ENCODE measurements at regions not wholly inside any gene's neighbourhood (a gene's known extent, or its start where the extent isn't known, plus 50 kb on each side); places are given as distances from the start of the nearest gene placed in this dataset.
"Not testable (repeated sequence)": the region's sequence is repeated elsewhere in the genome, so short reads cannot be mapped to it uniquely, and the experiment has no call there.

DNA sequence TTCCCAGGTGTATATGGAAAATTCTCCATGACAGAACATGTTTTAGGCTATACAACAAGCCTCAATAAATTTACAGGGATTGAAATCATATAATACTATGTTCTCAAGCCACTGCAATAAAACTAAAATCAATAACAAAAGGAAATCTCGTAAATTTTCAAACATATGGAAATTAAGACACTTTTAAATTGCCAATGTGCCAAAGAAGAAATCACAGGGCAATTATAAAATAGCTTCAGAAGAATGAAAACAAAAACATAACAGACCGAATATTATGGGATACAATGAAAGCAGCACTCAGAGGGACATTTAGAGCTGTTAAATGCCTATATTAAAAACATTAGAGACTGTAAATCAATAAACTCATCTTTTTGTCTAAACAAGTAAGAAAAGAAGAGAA is 555.7 kb upstream of the B3GAT1 start:
- Histone ChIP-seq H3K27me3 (peaks cover 0 to 16% (median 0%) of the 10 kb centered on the region in 9 donors), H3K27ac (no peak overlapping the region), H3K36me3 (no peaks in the 10 kb centered on the region), H3K9me3 (no peaks in the 10 kb centered on the region), H3K4me1 (no peaks in the 10 kb centered on the region), H3K4me3 (no peak overlapping the region)
- intact Hi-C loops (cut with DNase I) = no loop called here
- TF ChIP-seq, protein P1, sequence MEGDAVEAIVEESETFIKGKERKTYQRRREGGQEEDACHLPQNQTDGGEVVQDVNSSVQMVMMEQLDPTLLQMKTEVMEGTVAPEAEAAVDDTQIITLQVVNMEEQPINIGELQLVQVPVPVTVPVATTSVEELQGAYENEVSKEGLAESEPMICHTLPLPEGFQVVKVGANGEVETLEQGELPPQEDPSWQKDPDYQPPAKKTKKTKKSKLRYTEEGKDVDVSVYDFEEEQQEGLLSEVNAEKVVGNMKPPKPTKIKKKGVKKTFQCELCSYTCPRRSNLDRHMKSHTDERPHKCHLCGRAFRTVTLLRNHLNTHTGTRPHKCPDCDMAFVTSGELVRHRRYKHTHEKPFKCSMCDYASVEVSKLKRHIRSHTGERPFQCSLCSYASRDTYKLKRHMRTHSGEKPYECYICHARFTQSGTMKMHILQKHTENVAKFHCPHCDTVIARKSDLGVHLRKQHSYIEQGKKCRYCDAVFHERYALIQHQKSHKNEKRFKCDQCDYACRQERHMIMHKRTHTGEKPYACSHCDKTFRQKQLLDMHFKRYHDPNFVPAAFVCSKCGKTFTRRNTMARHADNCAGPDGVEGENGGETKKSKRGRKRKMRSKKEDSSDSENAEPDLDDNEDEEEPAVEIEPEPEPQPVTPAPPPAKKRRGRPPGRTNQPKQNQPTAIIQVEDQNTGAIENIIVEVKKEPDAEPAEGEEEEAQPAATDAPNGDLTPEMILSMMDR (IDR thresholded peaks at IDR 0.05) = no peak
- no peak for TF ChIP-seq POLR2A (IDR thresholded peaks at IDR 0.05)
- 70 to 78% (median 73%) methylated on average over 2 of the region's 2 CpGs for WGBS, 4 donors
- ATAC-seq (no peak), DNase-seq (no peak)

DNA sequence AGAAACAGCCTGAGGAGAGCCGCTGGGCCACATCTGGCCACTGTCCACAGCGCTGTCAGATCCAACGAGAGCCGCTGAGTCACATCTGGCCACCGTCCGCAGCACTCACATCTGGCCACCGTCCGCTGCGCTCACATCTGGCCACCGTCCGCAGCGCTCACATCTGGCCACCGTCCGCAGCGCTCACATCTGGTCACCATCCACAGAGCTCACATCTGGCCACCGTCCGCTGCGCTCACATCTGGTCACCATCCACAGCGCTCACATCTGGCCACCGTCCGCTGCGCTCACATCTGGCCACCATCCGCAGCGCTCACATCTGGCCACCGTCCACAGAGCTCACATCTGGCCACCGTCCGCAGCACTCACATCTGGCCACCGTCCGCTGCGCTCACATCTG is 549.3 kb upstream of the B3GAT1 start:
- 91 to 95% (median 94%) methylated on average over 30 of the region's 30 CpGs for WGBS, 4 donors
- ATAC-seq; DNase-seq; H3K27ac ChIP-seq; H3K4me1 ChIP-seq; H3K9me3 ChIP-seq; H3K4me3 ChIP-seq; H3K36me3 ChIP-seq; H3K27me3 ChIP-seq; intact Hi-C loops (cut with DNase I): not testable (repeated sequence)

DNA sequence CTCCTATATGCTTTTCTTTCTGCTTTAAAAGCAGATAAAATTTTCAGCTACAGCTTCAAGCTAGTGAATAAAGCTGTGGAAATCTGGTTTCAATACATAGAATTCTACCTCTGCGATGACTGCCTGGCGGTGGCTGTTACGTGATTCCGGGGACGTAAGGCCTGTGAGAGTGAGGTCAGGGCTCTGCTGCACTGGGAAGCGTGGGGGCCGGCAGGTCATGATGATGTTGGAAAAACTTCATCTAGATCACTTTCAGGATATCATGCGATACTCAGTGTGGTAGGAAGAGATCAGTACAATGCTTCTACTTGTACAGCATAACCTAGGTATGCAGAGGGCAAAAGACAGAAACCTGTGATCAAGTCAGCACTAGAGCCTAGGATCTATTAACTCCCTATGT is 546.8 kb upstream of the B3GAT1 start:
- H3K4me3 ChIP-seq = no peak overlapping the region
- ATAC-seq (no peak), DNase-seq (no peak)
- intact Hi-C loops (cut with DNase I) = no loop called here
- H3K27me3 ChIP-seq = peaks cover 0 to 3% (median 0%) of the 10 kb centered on the region in 9 donors
- no peak overlapping the region for H3K27ac ChIP-seq
- WGBS, 4 donors = 81 to 89% (median 83%) methylated on average over 8 of the region's 8 CpGs
- TF ChIP-seq POLR2A (IDR thresholded peaks at IDR 0.05) = no peak
- TF ChIP-seq, protein P1 (IDR thresholded peaks at IDR 0.05) = no peak
- H3K4me1 ChIP-seq = no peaks in the 10 kb centered on the region
- H3K9me3 ChIP-seq = no peaks in the 10 kb centered on the region
- no peaks in the 10 kb centered on the region for H3K36me3 ChIP-seq

DNA sequence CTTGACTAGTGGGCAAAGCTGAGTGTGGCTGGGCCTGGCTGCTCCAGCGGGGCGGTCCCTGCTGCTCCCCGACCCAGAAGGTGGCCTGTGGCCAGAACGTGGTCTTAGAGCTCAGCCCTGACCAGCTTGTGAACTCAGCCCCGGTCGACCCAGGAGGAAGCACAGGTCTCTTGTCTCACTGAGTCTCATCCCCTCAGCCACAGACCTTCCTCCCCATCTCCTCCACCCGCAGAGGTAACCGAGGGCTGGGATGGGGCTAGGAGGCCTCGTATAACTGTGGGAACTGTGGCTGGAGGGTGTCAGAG is 546.2 kb upstream of the B3GAT1 start:
- Histone ChIP-seq H3K27ac (no peak overlapping the region), H3K9me3 (no peaks in the 10 kb centered on the region), H3K4me3 (no peak overlapping the region), H3K4me1 (no peaks in the 10 kb centered on the region), H3K36me3 (no peaks in the 10 kb centered on the region), H3K27me3 (peaks cover 0 to 2% (median 0%) of the 10 kb centered on the region in 9 donors)
- intact Hi-C loops (cut with DNase I) = no loop called here
- 70 to 78% (median 77%) methylated on average over 7 to 9 of the region's 9 CpGs for WGBS, 4 donors
- ATAC-seq (no peak), DNase-seq (no peak)
- TF ChIP-seq POLR2A (IDR thresholded peaks at IDR 0.05) = no peak
- TF ChIP-seq, protein P1 (IDR thresholded peaks at IDR 0.05) = no peak

DNA sequence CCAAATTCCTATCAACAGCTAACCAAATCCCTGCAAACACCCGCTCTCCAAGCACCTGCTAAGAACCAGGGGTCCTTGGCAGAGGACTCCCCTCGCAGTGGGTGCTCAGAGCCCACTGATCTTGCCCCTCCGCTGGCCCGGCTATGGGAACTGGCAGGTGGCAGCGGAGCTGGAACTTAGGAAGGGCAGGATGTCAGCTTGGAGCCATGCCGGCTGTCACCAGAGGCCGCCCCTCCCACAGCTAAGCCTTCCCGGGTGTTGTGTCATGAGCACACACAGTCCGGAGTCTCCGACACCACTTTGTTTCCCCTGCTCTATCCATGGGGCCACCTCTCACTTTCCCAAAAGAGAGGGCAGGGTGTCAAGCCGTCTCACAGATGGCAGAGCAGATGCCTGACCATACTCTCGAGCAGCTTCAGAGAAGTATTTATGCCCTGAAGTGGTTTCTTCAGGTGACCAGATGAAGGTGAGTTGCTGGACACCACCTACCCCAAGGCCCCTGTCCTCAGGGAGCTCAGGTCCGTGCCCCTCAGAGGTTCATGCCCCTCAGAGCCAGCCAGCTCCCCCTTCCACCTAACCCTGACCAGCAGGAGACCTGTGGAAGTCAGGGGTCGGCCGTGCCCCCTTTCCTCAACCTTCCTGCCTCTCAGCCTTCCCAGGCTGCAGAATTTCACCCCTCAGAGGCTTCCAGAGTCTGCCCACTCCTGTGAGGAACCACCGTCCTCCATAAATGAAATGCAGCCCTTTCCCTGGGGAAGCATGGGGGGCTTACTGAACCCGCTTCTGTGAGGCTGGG is 545.7 kb upstream of the B3GAT1 start:
- no peaks in the 10 kb centered on the region for H3K9me3 ChIP-seq
- H3K27ac ChIP-seq = no peak overlapping the region
- intact Hi-C loops (cut with DNase I) = no loop called here
- TF ChIP-seq, protein P1 (IDR thresholded peaks at IDR 0.05) = no peak
- no peak for TF ChIP-seq POLR2A (IDR thresholded peaks at IDR 0.05)
- no peaks in the 10 kb centered on the region for H3K4me1 ChIP-seq
- DNase-seq = no peak
- no peaks in the 10 kb centered on the region for H3K36me3 ChIP-seq
- no peak for ATAC-seq
- H3K4me3 ChIP-seq = no peak overlapping the region
- WGBS, 4 donors = 63 to 80% (median 73%) methylated on average over 11 to 17 of the region's 17 CpGs
- H3K27me3 ChIP-seq = peaks cover 0 to 2% (median 0%) of the 10 kb centered on the region in 9 donors

All from heart left ventricle (tissue), 16 donors.